Heart right ventricle (tissue), 16 donors: ENCODE measurements at regions not wholly inside any gene's neighbourhood (a gene's known extent, or its start where the extent isn't known, plus 50 kb on each side); places are given as distances from the start of the nearest gene placed in this dataset.

ENCODE experiments used
- ATAC-seq, 8 donors: fragments of 200-7000 bp; cut with Tn5 transposase; one replicate each; pipeline ENCODE4 v1.9.1; 2020; ENCODE audit warnings: mild to moderate bottlenecking in 8 of 8, moderate library complexity in 8 of 8, moderate number of reproducible peaks in 1 of 8
- DNase-seq, 2 donors: peaks; one replicate each; pipeline ENCODE4 v3.0.0-alpha.2; 2020
- H3K27ac ChIP-seq, 10 donors: fragments of 200-600 bp; sonication (generic) in 2 of 10; one replicate each; pipeline versions ENCODE4 v1.5.0 to v1.8.0; 2020 to 2022; ENCODE audit warnings: mild to moderate bottlenecking in 3 of 10
- H3K27me3 ChIP-seq, 7 donors: fragments of 200-600 bp; one replicate each; pipeline ENCODE4 v1.8.0; 2021 to 2022; ENCODE audit warnings: mild to moderate bottlenecking in 2 of 7
- H3K36me3 ChIP-seq, 9 donors: fragments of 200-600 bp; sonication (generic) in 1 of 9; one replicate each; pipeline versions ENCODE4 v1.5.0 to v1.8.0; 2020 to 2022; ENCODE audit warnings: mild to moderate bottlenecking in 2 of 9
- H3K4me1 ChIP-seq, 9 donors: fragments of 200-600 bp; sonication (generic) in 1 of 9; one replicate each; pipeline versions ENCODE4 v1.5.0 to v1.8.0; 2020 to 2022; ENCODE audit warnings: mild to moderate bottlenecking in 4 of 9
- H3K4me3 ChIP-seq, 10 donors: fragments of 200-600 bp; sonication (generic) in 2 of 10; one replicate each; pipeline versions ENCODE4 v1.5.0 to v1.8.0; 2020 to 2022; ENCODE audit warnings: mild to moderate bottlenecking in 7 of 10, moderate library complexity in 2 of 10
- H3K9me3 ChIP-seq, 11 donors: fragments of 200-600 bp in 10 of 11; sonication (generic) in 2 of 11; one replicate each; pipeline versions ENCODE4 v1.5.0 to v1.8.0; 2013 to 2022; ENCODE audit warnings: mild to moderate bottlenecking in 2 of 11, control low read depth in 1 of 11, moderate library complexity in 1 of 11
- WGBS, 2 donors: extraction: QIAGEN DNeasy Blood & Tissue Kit; methylation state at CpG; one replicate each; pipeline ENCODE4 v1.1.7; 2013; ENCODE audit warnings: inconsistent platforms in 1 of 2; 5-methylcytosine and 5-hydroxymethylcytosine counted together
- intact Hi-C, 10 donors: fragments of 100-400 bp; cut with DNase I; formaldehyde crosslinking; loops; one replicate each; pipeline versions ENCODE4 v1.11.1 to v1.14.2; 2022
- TF ChIP-seq, protein P1 (sequence below), 9 donors: fragments of 200-600 bp; sonication (generic) in 2 of 9; IDR thresholded peaks; one replicate each; pipeline versions ENCODE4 v1.5.0 to v1.8.0; 2021 to 2022; ENCODE audit warnings: antibody characterized with exemption in 9 of 9, mild to moderate bottlenecking in 5 of 9, moderate library complexity in 1 of 9
- donor health status: Arrhythmogenic right ventricular cardiomyopathy.
- donor health status: ischemic (EF 13 %, LVEDD 7.1; RV severe dilation, severe dysfunction).
- donor health status: healthy with polysubstance abuse.
- donor health status: DM: no; HTN: yes; CAD: no.
- donor health status: DM: no; HTN: no; CAD: no.
- donor health status: ischemic (EF 25% LVEDD 6.9; RV normal size, moderate dysfunction).
- donor health status: ischemic (EF 25% LVEDD 5.7; RV mildly dilated, moderate dysfunction).
- donor health status: healthy.
- donor health status: DM: yes; HTN: yes; CAD: no.
- donor health status: Ischemic cardiomyopathy.
- donor health status: ischemic (EF 35%, LVEDD 5.7; RV mildly dilated, moderate dysfunction).
- donor health status: nonischemic (EF 11% LVEDD 7.7; RV severe dilation, severe dysfunction).
- donor health status: DM: yes; HTN: yes; CAD: no.
- donor health status: PGD.
- donor health status: ischemic (EF 29% LVEDD 5.4; RV normal size, mild dysfunction).
- donor health status: nonischemic (EF 23%, LVEDD 6.1; RV moderate dilation, normal function).

DNA sequence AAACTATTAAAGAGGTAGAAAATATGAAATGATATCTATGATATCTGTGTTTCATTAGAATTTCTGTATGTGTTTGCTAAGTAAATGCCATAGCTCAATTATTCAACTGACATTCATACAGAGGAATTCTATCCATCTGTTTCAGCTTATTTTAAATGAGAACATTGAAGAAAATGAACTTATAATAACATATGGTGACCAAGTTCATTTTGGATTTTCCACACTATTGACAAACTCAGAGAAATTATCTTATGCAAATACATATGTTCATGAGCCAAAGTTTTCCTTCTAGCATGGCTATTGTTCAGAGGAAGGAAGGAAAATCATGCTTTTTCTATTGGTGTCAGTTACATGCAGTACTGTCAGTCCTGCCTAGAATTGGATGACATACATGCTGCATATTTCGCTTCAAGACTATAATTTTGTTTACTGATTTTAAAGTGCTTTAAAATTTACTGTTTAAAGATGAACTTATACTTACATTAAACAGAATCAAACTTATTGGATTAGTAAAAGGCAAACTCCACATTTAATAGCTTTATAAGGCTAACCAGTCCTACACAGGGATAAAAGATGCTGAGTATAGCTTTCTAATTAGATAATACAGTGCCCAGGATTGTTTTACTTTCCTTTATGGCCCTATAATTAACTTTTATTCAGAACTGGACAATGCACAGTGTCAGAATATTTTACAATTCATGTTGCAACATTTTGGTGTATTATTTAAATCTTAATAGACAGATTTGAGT, 646.2 kb downstream of the TRAM1L1 start:
- ATAC-seq (no peak), DNase-seq (no peak)
- H3K4me1 ChIP-seq = no peaks in the 10 kb centered on the region
- intact Hi-C loops = no loop called here
- H3K36me3 ChIP-seq = no peaks in the 10 kb centered on the region
- H3K27me3 ChIP-seq = no peaks in the 10 kb centered on the region
- TF ChIP-seq, protein P1, sequence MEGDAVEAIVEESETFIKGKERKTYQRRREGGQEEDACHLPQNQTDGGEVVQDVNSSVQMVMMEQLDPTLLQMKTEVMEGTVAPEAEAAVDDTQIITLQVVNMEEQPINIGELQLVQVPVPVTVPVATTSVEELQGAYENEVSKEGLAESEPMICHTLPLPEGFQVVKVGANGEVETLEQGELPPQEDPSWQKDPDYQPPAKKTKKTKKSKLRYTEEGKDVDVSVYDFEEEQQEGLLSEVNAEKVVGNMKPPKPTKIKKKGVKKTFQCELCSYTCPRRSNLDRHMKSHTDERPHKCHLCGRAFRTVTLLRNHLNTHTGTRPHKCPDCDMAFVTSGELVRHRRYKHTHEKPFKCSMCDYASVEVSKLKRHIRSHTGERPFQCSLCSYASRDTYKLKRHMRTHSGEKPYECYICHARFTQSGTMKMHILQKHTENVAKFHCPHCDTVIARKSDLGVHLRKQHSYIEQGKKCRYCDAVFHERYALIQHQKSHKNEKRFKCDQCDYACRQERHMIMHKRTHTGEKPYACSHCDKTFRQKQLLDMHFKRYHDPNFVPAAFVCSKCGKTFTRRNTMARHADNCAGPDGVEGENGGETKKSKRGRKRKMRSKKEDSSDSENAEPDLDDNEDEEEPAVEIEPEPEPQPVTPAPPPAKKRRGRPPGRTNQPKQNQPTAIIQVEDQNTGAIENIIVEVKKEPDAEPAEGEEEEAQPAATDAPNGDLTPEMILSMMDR (IDR thresholded peaks at IDR 0.05) = no peak
- WGBS, 2 donors = 60 to 64% methylated on average over 1 of the region's 1 CpG
- H3K9me3 ChIP-seq = peaks cover 0 to 19% (median 0%) of the 10 kb centered on the region in 11 donors
- H3K27ac ChIP-seq = no peak overlapping the region
- H3K4me3 ChIP-seq = no peak overlapping the region

DNA sequence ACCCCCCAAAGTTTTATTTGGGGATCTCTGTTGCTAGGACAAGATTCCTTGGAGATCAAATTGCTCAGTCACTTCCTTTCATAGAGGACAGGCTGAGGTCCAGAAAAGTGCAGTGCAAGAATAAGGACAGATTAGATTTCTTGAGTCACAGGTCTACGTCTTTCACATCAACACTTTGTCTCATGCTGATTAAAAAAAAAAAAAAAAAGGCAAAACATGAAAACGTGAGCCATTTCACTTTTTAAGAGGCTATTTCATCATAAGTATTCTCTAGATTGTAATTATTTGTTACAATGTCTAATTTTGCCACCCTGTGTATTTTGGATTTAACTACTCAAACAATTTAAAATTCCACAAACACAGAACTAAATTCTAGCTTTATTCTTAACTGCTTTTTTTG, 647.0 kb downstream of the TRAM1L1 start:
- TF ChIP-seq, protein P1 (IDR thresholded peaks at IDR 0.05) = no peak
- Histone ChIP-seq H3K4me1 (no peaks in the 10 kb centered on the region), H3K36me3 (no peaks in the 10 kb centered on the region), H3K27me3 (no peaks in the 10 kb centered on the region), H3K9me3 (peaks cover 0 to 23% (median 0%) of the 10 kb centered on the region in 11 donors), H3K4me3 (no peak overlapping the region), H3K27ac (no peak overlapping the region)
- intact Hi-C loops = no loop called here
- 17 to 21% methylated on average over 2 of the region's 2 CpGs for WGBS, 2 donors
- DNase-seq = no peak
- ATAC-seq = no peak

DNA sequence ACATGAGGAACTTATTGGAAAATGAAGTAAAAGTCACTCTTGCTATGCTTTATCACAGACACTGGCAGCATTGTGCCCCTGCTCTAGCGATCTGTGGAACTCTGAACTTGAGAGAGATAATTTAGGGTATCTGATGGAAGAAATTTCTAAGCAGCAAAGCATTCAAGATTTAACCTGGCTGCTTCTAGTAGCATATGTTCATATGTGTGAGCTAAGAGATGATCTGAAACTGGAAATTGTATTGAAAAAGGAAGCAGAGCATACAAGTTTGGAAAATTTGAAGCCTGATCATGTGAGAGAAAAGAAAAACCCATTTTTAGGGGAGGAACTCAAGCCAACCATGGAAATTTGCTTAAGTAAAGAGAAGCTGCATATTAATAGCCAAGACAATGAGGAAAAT, 657.7 kb downstream of the TRAM1L1 start:
- ATAC-seq (no peak), DNase-seq (no peak)
- no peaks in the 10 kb centered on the region for H3K4me1 ChIP-seq
- peaks cover 0 to 54% (median 17%) of the 10 kb centered on the region in 11 donors for H3K9me3 ChIP-seq
- H3K36me3 ChIP-seq = no peaks in the 10 kb centered on the region
- TF ChIP-seq, protein P1 (IDR thresholded peaks at IDR 0.05) = no peak
- intact Hi-C loops = no loop called here
- H3K27me3 ChIP-seq = no peaks in the 10 kb centered on the region
- no peak overlapping the region for H3K27ac ChIP-seq
- WGBS, 2 donors = 76 to 91% methylated on average over 1 of the region's 1 CpG
- H3K4me3 ChIP-seq = no peak overlapping the region

DNA sequence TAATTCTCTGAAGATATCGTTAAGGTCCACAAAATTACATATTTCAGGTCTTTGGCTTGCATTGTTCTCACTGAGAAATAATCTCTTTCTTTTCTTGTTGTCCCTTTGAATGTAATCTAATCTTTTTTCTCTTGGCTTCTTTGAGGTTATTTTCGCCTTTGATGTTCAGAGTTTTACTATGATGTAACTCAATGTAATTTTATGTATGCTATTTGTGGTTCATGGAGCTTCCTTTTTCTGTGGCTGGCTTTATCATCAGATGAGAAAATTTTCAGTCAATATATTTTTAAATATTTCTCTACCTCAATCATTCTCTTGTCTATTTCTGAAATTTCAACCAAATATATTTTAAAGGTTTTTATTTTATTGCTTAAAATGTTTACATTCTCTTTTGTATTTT, 672.2 kb downstream of the TRAM1L1 start:
- H3K27me3 ChIP-seq = no peaks in the 10 kb centered on the region
- H3K4me1 ChIP-seq = no peaks in the 10 kb centered on the region
- WGBS, 2 donors = 62 to 73% methylated on average over 2 of the region's 2 CpGs
- DNase-seq (no peak), ATAC-seq (no peak)
- no peaks in the 10 kb centered on the region for H3K36me3 ChIP-seq
- H3K4me3 ChIP-seq = no peak overlapping the region
- TF ChIP-seq, protein P1 (IDR thresholded peaks at IDR 0.05) = no peak
- H3K9me3 ChIP-seq = peaks cover 0 to 29% (median 0%) of the 10 kb centered on the region in 11 donors
- intact Hi-C loops = no loop called here
- H3K27ac ChIP-seq = no peak overlapping the region
